ENCODE measurements at regions not wholly inside any gene's neighbourhood (a gene's known extent, or its start where the extent isn't known, plus 50 kb on each side); places are given as distances from the start of the nearest gene placed in this dataset.

- TF ChIP-seq POLR2AphosphoS5 (IDR thresholded peaks at IDR 0.05) (no peak), POLR2A (IDR thresholded peaks at IDR 0.05) (no peak)
Observed at GRCh38 chr4:14237911-14238310, 610.4 kb upstream of the BOD1L1 start.

Data from spleen (tissue), 3 donors.